ENCODE measurements at regions not wholly inside any gene's neighbourhood (a gene's known extent, or its start where the extent isn't known, plus 50 kb on each side); places are given as distances from the start of the nearest gene placed in this dataset.
A peak's percentile ranks its signal among the peaks of the same experiment; 100 is the strongest.
"Not testable (repeated sequence)": the region's sequence is repeated elsewhere in the genome, so short reads cannot be mapped to it uniquely, and the experiment has no call there.

- DNase-seq: not testable (repeated sequence)
Measured at GRCh38 chr14:105896206-105896605, 369.8 kb downstream of the TMEM121 start.

GRCh38 chr14:105896961-105897724 lies 370.8 kb downstream of the TMEM121 start:
- DNase-seq: peak; percentile 7

GRCh38 chr14:105897725-105898113 lies 371.3 kb downstream of the TMEM121 start:
- DNase-seq: no peak

GRCh38 chr14:105898482-105899010 lies 372.2 kb downstream of the TMEM121 start:
- DNase-seq: no peak

GRCh38 chr14:105899071-105899641 lies 372.8 kb downstream of the TMEM121 start:
- DNase-seq: peak; percentile 1

- DNase-seq: no peak
Measured at GRCh38 chr14:105899657-105900397, 373.4 kb downstream of the TMEM121 start.

GRCh38 chr14:105900398-105901160 lies 374.2 kb downstream of the TMEM121 start:
- no peak for DNase-seq

- no peak for DNase-seq
Measured at GRCh38 chr14:105901226-105901625, 374.8 kb downstream of the TMEM121 start.

GRCh38 chr14:105902131-105902898 lies 375.9 kb downstream of the TMEM121 start:
- DNase-seq: no peak

- not testable (repeated sequence) for DNase-seq
Measured at GRCh38 chr14:105902899-105903165, 376.4 kb downstream of the TMEM121 start.

GRCh38 chr14:105903971-105904370 lies 377.6 kb downstream of the TMEM121 start:
- DNase-seq: no peak

- no peak for DNase-seq
Measured at GRCh38 chr14:105904379-105904778, 378.0 kb downstream of the TMEM121 start.

GRCh38 chr14:105905456-105905855 lies 379.1 kb downstream of the TMEM121 start:
- no peak for DNase-seq

- no peak for DNase-seq
Measured at GRCh38 chr14:105907276-105907675, 380.9 kb downstream of the TMEM121 start.

- no peak for DNase-seq
Measured at GRCh38 chr14:105908006-105908405, 381.6 kb downstream of the TMEM121 start.

GRCh38 chr14:105908481-105908911 lies 382.1 kb downstream of the TMEM121 start:
- peak; percentile 85 for DNase-seq

- DNase-seq: no peak
Measured at GRCh38 chr14:105909046-105909827, 382.9 kb downstream of the TMEM121 start.

- not testable (repeated sequence) for DNase-seq
Measured at GRCh38 chr14:105909828-105910120, 383.4 kb downstream of the TMEM121 start.

- DNase-seq: no peak
Measured at GRCh38 chr14:105910426-105910825, 384.0 kb downstream of the TMEM121 start.

- DNase-seq: no peak
Measured at GRCh38 chr14:105911006-105911847, 384.8 kb downstream of the TMEM121 start.

- not testable (repeated sequence) for DNase-seq
Measured at GRCh38 chr14:105911848-105912292, 385.5 kb downstream of the TMEM121 start.
